ENCODE measurements at regions not wholly inside any gene's neighbourhood (a gene's known extent, or its start where the extent isn't known, plus 50 kb on each side); places are given as distances from the start of the nearest gene placed in this dataset.

DNA sequence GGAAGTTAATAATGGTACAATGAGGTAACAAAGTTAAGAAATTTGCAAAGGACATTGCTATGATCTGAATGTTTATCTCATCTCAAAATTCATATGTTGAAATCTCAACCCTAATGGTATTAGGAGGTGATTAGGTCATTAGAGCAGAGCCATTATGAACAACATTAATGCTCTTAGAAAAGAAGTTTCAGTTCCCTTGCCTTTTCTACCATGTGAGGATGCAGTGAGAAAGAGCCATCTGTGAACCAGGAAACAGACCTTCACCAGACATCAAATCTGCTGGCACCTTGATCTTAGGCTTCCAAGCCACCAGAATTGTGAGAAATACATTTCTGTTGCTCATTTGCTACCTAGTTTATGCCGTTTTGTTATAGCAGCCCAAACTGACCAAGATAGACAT, 757.6 kb downstream of the NR4A2 start:
- Histone ChIP-seq H3K56ac (ENCODE audit: extremely low read depth, insufficient read depth, low read length) (no peak overlapping the region), H3K79me1 (ENCODE audit: low read depth in 1 of 2, low read length in 2 of 2) (no peaks in the 10 kb centered on the region), H3K4ac (ENCODE audit: low read depth, low read length) (no peak overlapping the region), H2AFZ (replicated peaks; ENCODE audit: low read length, poor library complexity) (no peak overlapping the region), H4K91ac (ENCODE audit: insufficient read depth, low read depth, low read length) (no peak overlapping the region), H3K14ac (replicated peaks; ENCODE audit: low read depth, low read length) (no peak overlapping the region), H2BK20ac (ENCODE audit: low read depth, low read length) (no peak overlapping the region), H3K27me3 (ENCODE audit: control insufficient read depth, insufficient read depth, low read length) (no peaks in the 10 kb centered on the region), H2BK5ac (ENCODE audit: low read depth, low read length, poor library complexity, severe bottlenecking) (no peak overlapping the region), H3K9me1 (ENCODE audit: insufficient read depth, low read length) (no peaks in the 10 kb centered on the region), H2BK15ac (ENCODE audit: low read depth, low read length) (no peak overlapping the region), H4K5ac (ENCODE audit: low read depth, low read length) (no peak overlapping the region), H3K4me1 (ENCODE audit: control insufficient read depth, insufficient read depth, low read length) (no peaks in the 10 kb centered on the region), H4K20me1 (ENCODE audit: insufficient read depth, low read length) (no peaks in the 10 kb centered on the region), H2AK5ac (ENCODE audit: low read depth, low read length) (no peak overlapping the region), H2BK120ac (ENCODE audit: low read depth, low read length) (no peak overlapping the region), H4K8ac (ENCODE audit: low read depth in 2 of 2, low read length in 2 of 2) (no peak overlapping the region), H3K18ac (ENCODE audit: low read depth, low read length) (no peak overlapping the region), H3K23ac (ENCODE audit: low read depth, low read length) (no peak overlapping the region), H3K9me3 (ENCODE audit: control insufficient read depth, insufficient read depth, low read length) (0 out of 2 replicates have a peak, but pooled peaks cover 2% of the 10 kb centered on the region), H2AK9ac (replicated peaks; ENCODE audit: low read depth, low read length, poor library complexity) (no peak overlapping the region), H3K9ac (ENCODE audit: low read depth, low read length) (no peak overlapping the region), H3K27ac (ENCODE audit: insufficient read depth, low read length) (no peak overlapping the region), H3K4me3 (ENCODE audit: insufficient read depth, low read depth, low read length) (no peak overlapping the region), H3K4me2 (ENCODE audit: low read depth, low read length) (no peak overlapping the region), H3K36me3 (ENCODE audit: control insufficient read depth, insufficient read depth, low read length) (no peaks in the 10 kb centered on the region)
- ATAC-seq (ENCODE audit: low read depth) (no peak), DNase-seq (no peak)
- in situ Hi-C loops (cut with MboI; ENCODE audit: low sequenced_read_pairs) (no loop called here), intact Hi-C loops (cut with micrococcal nuclease) (no loop called here), dilution Hi-C loops (cut with HindIII; ENCODE audit: low sequenced_read_pairs, unreplicated experiment) (no loop called here)
- no TSS peak for BruUV-seq (replicated peaks)
- ChIA-PET POLR2A (ENCODE audit: unreplicated experiment) (no interaction called here), CTCF (no interaction called here)
- no CpG with 5 or more reads among the region's 1 CpG for WGBS, 2 experiments (ENCODE audit: extremely low coverage in 2 of 2, insufficient read length in 1 of 2)
- TF ChIP-seq BHLHE40 (IDR thresholded peaks at IDR 0.05; ENCODE audit: low read depth, low read length) = no peak
- no peak for TF ChIP-seq MXI1 (IDR thresholded peaks at IDR 0.05; ENCODE audit: borderline replicate concordance, low read depth, low read length)
- TF ChIP-seq MAFK (IDR thresholded peaks at IDR 0.05; ENCODE audit: low read depth, low read length) = no peak
- no peak for TF ChIP-seq CEBPB (IDR thresholded peaks at IDR 0.05; ENCODE audit: low read depth, low read length)
- TF ChIP-seq RFX5 (IDR thresholded peaks at IDR 0.05; ENCODE audit: low read depth, low read length) = no peak
- TF ChIP-seq RCOR1 (IDR thresholded peaks at IDR 0.05; ENCODE audit: insufficient replicate concordance, low read length) = no peak
- no peak for TF ChIP-seq CHD1 (IDR thresholded peaks at IDR 0.05; ENCODE audit: low read depth, low read length)
- TF ChIP-seq MAZ (IDR thresholded peaks at IDR 0.05; ENCODE audit: borderline replicate concordance, low read depth, low read length) = no peak
- no peak for TF ChIP-seq FOS (IDR thresholded peaks at IDR 0.05; ENCODE audit: low read depth, low read length)
- TF ChIP-seq USF2 (IDR thresholded peaks at IDR 0.05; ENCODE audit: low read depth, low read length) = no peak
- TF ChIP-seq POLR2A (IDR thresholded peaks at IDR 0.05; ENCODE audit: low read depth, low read length) = no peak
- TF ChIP-seq NFE2L2 (IDR thresholded peaks at IDR 0.05; ENCODE audit: low read depth, low read length) = no peak
- no peak for TF ChIP-seq CTCF (conservative IDR thresholded peaks at IDR 0.05; ENCODE audit: low read depth, low read length)
- TF ChIP-seq ELK1 (IDR thresholded peaks at IDR 0.05; ENCODE audit: borderline replicate concordance, low read depth, low read length) = no peak
- no peak for TF ChIP-seq SMC3 (IDR thresholded peaks at IDR 0.05; ENCODE audit: low read depth, low read length)
- no peak for TF ChIP-seq RAD21 (IDR thresholded peaks at IDR 0.05; ENCODE audit: low read length)

Data from IMR-90 (cell line).